ENCODE measurements at regions not wholly inside any gene's neighbourhood (a gene's known extent, or its start where the extent isn't known, plus 50 kb on each side); places are given as distances from the start of the nearest gene placed in this dataset.

DNA sequence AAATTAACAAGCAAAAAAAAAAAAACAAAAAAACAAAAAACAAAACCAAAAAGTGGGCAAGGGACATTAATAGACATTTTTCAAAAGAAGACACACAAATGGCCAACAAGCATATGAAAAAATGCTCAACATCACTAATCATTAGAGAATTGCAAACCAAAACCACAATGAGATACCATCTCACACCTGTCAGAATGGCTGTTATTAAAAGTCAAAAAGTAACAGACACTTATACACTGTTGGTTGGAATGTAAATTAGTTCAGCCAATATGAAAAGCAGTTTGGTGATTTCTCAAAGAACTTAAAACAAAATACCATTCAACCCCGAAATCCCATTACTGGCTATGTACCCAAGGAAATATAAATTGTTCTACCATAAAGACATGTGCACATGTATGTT lies 222.4 kb upstream of the CD96 start:
- TF ChIP-seq CTCF (IDR thresholded peaks at IDR 0.05) (no peak), POLR2A (IDR thresholded peaks at IDR 0.05) (no peak)

Measured in testis (tissue), 2 donors.